HEK293 (cell line): ENCODE measurements at regions not wholly inside any gene's neighbourhood (a gene's known extent, or its start where the extent isn't known, plus 50 kb on each side); places are given as distances from the start of the nearest gene placed in this dataset.

Source experiments
- CTCF ChIA-PET: fragments of 350-600 bp; formaldehyde crosslinking; extraction: SDS; loops from one replicate; lab custom pipeline; 2021; ENCODE audit warnings: antibody characterized with exemption; lab: Yijun Ruan, JAX
- POLR2A ChIA-PET: fragments of 300-600 bp; formaldehyde crosslinking; extraction: SDS; loops from one replicate; lab custom pipeline; 2020; ENCODE audit warnings: antibody characterized with exemption, inconsistent platforms; lab: Yijun Ruan, JAX
- H3K27ac ChIP-seq: fragments of 200-500 bp; sonication (Bioruptor generic); 2 replicates; pipeline ENCODE4 v1.5.1; 2014; ENCODE audit warnings: low read depth, low read length, control low read depth, inconsistent platforms; ENCODE audit errors: extremely low read depth
- H3K36me3 ChIP-seq, 2 experiments: fragments of 200-500 bp in 1 of 2; sonication (Bioruptor generic) in 1 of 2; 1 replicate in 1 of 2; 2 replicates in 1 of 2; pipeline ENCODE4 v1.5.1; 2014 to 2017; ENCODE audit warnings: inconsistent platforms in 2 of 2, low read length in 2 of 2; ENCODE audit not compliant: control insufficient read depth in 2 of 2, insufficient read depth in 1 of 2
- H3K4me1 ChIP-seq: fragments of 200-500 bp; sonication (Bioruptor generic); 2 replicates; pipeline ENCODE4 v1.5.1; 2014; ENCODE audit warnings: mild to moderate bottlenecking, low read length, inconsistent platforms; ENCODE audit not compliant: control insufficient read depth, insufficient read depth
- H3K4me3 ChIP-seq: 2 replicates; pipeline ENCODE4 v1.5.1; 2011; ENCODE audit warnings: low read depth, mild to moderate bottlenecking, control low read depth, low read length, moderate library complexity
- H3K9me3 ChIP-seq: fragments of 200-500 bp; sonication (Bioruptor generic); 2 replicates; pipeline ENCODE4 v1.5.1; 2014; ENCODE audit warnings: low read depth, low read length, inconsistent platforms; ENCODE audit not compliant: control insufficient read depth, insufficient read depth
- EGR2 ChIP-seq: fragments of 450-650 bp; formaldehyde crosslinking; IDR thresholded peaks from 2 replicates; pipeline ENCODE4 v1.5.1; 2016; ENCODE audit warnings: low read depth, missing biosample characterization, missing genetic modification characterization
- GLI4 ChIP-seq: fragments of 450-650 bp; formaldehyde crosslinking; IDR thresholded peaks from 2 replicates; pipeline ENCODE4 v1.5.1; 2016; ENCODE audit warnings: missing biosample characterization, missing genetic modification characterization
- GLIS1 ChIP-seq: fragments of 450-650 bp; formaldehyde crosslinking; IDR thresholded peaks from 2 replicates; pipeline ENCODE4 v1.5.1; 2016; ENCODE audit warnings: missing biosample characterization, missing genetic modification characterization
- HOXD13 ChIP-seq: sonication (generic); formaldehyde crosslinking; IDR thresholded peaks from 2 replicates; pipeline ENCODE4 v1.8.0; 2022; ENCODE audit warnings: missing genetic modification reagents, borderline replicate concordance
- REST ChIP-seq: fragments of 450-650 bp; formaldehyde crosslinking; IDR thresholded peaks from 2 replicates; pipeline ENCODE4 v1.5.1; 2016; ENCODE audit warnings: missing biosample characterization, missing genetic modification characterization
- SCRT1 ChIP-seq: fragments of 450-650 bp; formaldehyde crosslinking; IDR thresholded peaks from 2 replicates; pipeline ENCODE4 v1.5.1; 2016; ENCODE audit warnings: missing biosample characterization, missing genetic modification characterization, borderline replicate concordance
- TRIM28 ChIP-seq: IDR thresholded peaks from 2 replicates; pipeline ENCODE4 v1.6.1; 2011; ENCODE audit warnings: low read length, control low read depth, borderline replicate concordance
- ZBTB21 ChIP-seq: fragments of 450-650 bp; formaldehyde crosslinking; IDR thresholded peaks from 2 replicates; pipeline ENCODE4 v1.5.1; 2017; ENCODE audit warnings: missing biosample characterization, missing genetic modification characterization
- ZBTB48 ChIP-seq: fragments of 450-650 bp; formaldehyde crosslinking; IDR thresholded peaks from 2 replicates; pipeline ENCODE4 v1.5.1; 2016; ENCODE audit warnings: missing biosample characterization, missing genetic modification characterization
- ZBTB7A ChIP-seq: fragments of 450-650 bp; formaldehyde crosslinking; IDR thresholded peaks from 2 replicates; pipeline ENCODE4 v1.5.1; 2016; ENCODE audit warnings: low read depth, missing biosample characterization, missing genetic modification characterization
- ZBTB8A ChIP-seq: fragments of 450-650 bp; formaldehyde crosslinking; IDR thresholded peaks from 2 replicates; pipeline ENCODE4 v1.5.1; 2016; ENCODE audit warnings: missing biosample characterization, missing genetic modification characterization
- ZFP41 ChIP-seq: fragments of 450-650 bp; formaldehyde crosslinking; IDR thresholded peaks from 2 replicates; pipeline ENCODE4 v1.5.1; 2016; ENCODE audit warnings: missing biosample characterization, missing genetic modification characterization, borderline replicate concordance
- ZNF24 ChIP-seq: fragments of 450-650 bp; formaldehyde crosslinking; IDR thresholded peaks from 2 replicates; pipeline ENCODE4 v1.5.1; 2016; ENCODE audit warnings: missing biosample characterization, missing genetic modification characterization
- ZNF274 ChIP-seq, 2 experiments: fragments of 200-500 bp in 1 of 2; fragments of 450-650 bp in 1 of 2; sonication (Bioruptor generic) in 1 of 2; formaldehyde crosslinking in 1 of 2; IDR thresholded peaks; 2 replicates each; pipeline versions ENCODE4 v1.5.1 to v1.6.1; 2014 to 2016; ENCODE audit warnings: borderline replicate concordance in 1 of 2, inconsistent platforms in 1 of 2, low read length in 1 of 2, missing biosample characterization in 1 of 2, missing genetic modification characterization in 1 of 2
- ZNF311 ChIP-seq: fragments of 450-650 bp; formaldehyde crosslinking; IDR thresholded peaks from 2 replicates; pipeline ENCODE4 v1.5.1; 2017; ENCODE audit warnings: missing biosample characterization, missing genetic modification characterization, borderline replicate concordance
- ZNF391 ChIP-seq: fragments of 450-650 bp; formaldehyde crosslinking; IDR thresholded peaks from 2 replicates; pipeline ENCODE4 v1.5.1; 2016; ENCODE audit warnings: low read depth, missing biosample characterization, missing genetic modification characterization, borderline replicate concordance
- ZNF610 ChIP-seq: fragments of 450-650 bp; formaldehyde crosslinking; IDR thresholded peaks from 2 replicates; pipeline ENCODE4 v1.5.1; 2016; ENCODE audit warnings: missing biosample characterization, missing genetic modification characterization, borderline replicate concordance
- ZSCAN18 ChIP-seq: fragments of 450-650 bp; formaldehyde crosslinking; IDR thresholded peaks from 2 replicates; pipeline ENCODE4 v1.5.1; 2016; ENCODE audit warnings: missing biosample characterization, missing genetic modification characterization
- TF ChIP-seq, protein P1 (sequence below): fragments of 450-650 bp; formaldehyde crosslinking; IDR thresholded peaks from 2 replicates; pipeline ENCODE4 v1.5.1; 2017; ENCODE audit warnings: missing biosample characterization, missing genetic modification characterization
- TF ChIP-seq, protein P2 (sequence below): fragments of 450-650 bp; formaldehyde crosslinking; conservative IDR thresholded peaks from 2 replicates; pipeline ENCODE4 v1.5.1; 2016; ENCODE audit warnings: low read depth, missing biosample characterization, missing genetic modification characterization

DNA sequence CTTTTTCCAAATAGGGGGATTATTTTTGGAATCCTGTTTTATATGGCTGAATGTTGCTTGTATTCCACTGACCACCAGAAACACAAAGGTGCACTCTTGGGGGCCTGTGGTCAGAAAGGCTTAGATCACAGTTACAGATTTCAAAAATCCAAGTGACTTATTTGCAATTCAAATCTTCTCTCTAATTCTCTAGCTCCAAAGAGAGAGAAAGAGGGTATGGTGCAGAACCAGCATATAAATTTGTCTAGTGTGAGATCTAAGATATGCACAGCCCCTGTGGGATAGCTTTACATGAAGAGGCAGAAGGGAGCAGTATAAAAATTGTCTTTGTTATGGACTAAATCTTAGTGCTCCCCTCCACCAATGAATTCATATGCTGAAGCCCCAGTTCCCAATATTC lies 1121.7 kb upstream of the CELF2 start (continued):
- TF ChIP-seq, protein P1, sequence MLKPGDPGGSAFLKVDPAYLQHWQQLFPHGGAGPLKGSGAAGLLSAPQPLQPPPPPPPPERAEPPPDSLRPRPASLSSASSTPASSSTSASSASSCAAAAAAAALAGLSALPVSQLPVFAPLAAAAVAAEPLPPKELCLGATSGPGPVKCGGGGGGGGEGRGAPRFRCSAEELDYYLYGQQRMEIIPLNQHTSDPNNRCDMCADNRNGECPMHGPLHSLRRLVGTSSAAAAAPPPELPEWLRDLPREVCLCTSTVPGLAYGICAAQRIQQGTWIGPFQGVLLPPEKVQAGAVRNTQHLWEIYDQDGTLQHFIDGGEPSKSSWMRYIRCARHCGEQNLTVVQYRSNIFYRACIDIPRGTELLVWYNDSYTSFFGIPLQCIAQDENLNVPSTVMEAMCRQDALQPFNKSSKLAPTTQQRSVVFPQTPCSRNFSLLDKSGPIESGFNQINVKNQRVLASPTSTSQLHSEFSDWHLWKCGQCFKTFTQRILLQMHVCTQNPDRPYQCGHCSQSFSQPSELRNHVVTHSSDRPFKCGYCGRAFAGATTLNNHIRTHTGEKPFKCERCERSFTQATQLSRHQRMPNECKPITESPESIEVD (tag by site-specific recombination) = no peak
- TF ChIP-seq ZBTB7A (tag by site-specific recombination) (no peak), ZNF24 (tag by site-specific recombination) (no peak)

DNA sequence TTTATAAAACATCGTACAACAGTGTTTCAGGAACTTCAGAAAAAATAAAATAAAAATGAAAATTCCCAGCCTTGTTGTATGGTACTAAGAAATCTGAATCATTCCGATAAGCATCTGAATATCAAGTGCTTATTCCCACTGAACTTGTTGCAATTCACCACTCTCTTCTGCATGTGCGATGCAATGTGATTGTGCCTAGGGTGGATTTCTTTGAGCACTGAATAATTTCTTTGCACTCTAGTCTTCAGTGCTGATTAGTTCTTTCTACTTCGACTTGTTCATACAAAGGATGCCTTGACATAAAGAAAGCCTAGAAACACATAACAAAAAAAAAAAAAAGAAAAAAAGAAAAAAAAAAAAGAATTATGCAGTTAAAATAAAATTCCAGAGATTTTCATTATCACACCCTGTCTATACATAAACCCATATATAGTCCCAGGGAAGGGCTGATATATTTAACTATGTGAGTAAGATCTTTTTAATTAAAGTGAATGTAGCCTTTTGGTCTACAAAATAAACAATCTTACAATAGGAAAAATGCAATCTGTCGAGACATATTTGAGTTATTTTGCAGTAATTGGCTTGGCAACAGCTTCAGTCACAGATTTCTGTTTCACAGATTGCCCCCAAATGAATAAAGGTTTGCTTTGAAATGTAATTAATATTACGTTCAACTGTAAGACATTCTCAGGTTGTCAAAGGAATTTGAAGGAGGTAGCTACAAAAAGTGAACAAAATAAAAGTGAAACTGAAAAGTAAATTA lies 1118.9 kb upstream of the CELF2 start:
- H3K36me3 ChIP-seq = no peaks in the 10 kb centered on the region
- CTCF ChIA-PET = no interaction called here
- H3K4me3 ChIP-seq = no peak overlapping the region
- H3K4me1 ChIP-seq = no peaks in the 10 kb centered on the region
- no peak overlapping the region for H3K27ac ChIP-seq
- H3K9me3 ChIP-seq = no peaks in the 10 kb centered on the region
- POLR2A ChIA-PET = no interaction called here
- no peak for TF ChIP-seq ZFP41
- no peak for TF ChIP-seq ZNF311 (tag by site-specific recombination)
- TF ChIP-seq ZNF274 (IDR thresholded peaks at IDR 0.05; ENCODE audit: low read length) = no peak
- no peak for TF ChIP-seq ZNF274 (tag by site-specific recombination; IDR thresholded peaks at IDR 0.05; ENCODE audit: borderline replicate concordance)
- no peak for TF ChIP-seq GLI4

DNA sequence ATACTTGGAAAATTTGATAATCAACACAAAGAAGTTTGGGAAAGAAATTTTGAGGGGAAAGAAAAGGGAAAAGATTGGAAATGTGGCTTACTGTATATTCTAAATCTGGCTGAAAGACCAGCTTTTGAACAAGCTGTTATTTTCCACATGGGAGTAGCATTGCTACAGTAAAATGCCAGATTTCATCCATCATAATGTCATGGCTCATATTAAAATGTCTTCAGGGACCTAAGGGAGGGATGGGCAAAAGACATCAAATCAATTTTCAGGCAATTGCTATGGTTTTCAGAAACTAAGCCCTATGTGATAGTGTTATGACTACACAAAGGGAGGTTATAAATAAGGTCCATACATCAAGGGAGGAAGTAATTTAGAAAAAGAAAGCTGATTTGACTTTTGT lies 1116.9 kb upstream of the CELF2 start:
- Histone ChIP-seq H3K9me3 (no peaks in the 10 kb centered on the region), H3K36me3 (no peaks in the 10 kb centered on the region), H3K27ac (no peak overlapping the region), H3K4me1 (no peaks in the 10 kb centered on the region), H3K4me3 (no peak overlapping the region)
- CTCF ChIA-PET = no interaction called here
- POLR2A ChIA-PET = no interaction called here
- TF ChIP-seq ZNF610 (tag by site-specific recombination) (no peak), ZNF391 (tag by site-specific recombination) (no peak), HOXD13 (CRISPR knock-in tag) (no peak), TRIM28 (no peak), ZBTB21 (no peak), SCRT1 (tag by site-specific recombination) (no peak), ZSCAN18 (no peak), ZNF274 (IDR thresholded peaks at IDR 0.05; ENCODE audit: low read length) (no peak), ZNF274 (tag by site-specific recombination; IDR thresholded peaks at IDR 0.05; ENCODE audit: borderline replicate concordance) (no peak), ZBTB8A (tag by site-specific recombination) (no peak), GLIS1 (tag by site-specific recombination) (no peak), REST (tag by site-specific recombination) (no peak), EGR2 (tag by site-specific recombination) (no peak), ZBTB48 (tag by site-specific recombination) (no peak)
- TF ChIP-seq, protein P2, sequence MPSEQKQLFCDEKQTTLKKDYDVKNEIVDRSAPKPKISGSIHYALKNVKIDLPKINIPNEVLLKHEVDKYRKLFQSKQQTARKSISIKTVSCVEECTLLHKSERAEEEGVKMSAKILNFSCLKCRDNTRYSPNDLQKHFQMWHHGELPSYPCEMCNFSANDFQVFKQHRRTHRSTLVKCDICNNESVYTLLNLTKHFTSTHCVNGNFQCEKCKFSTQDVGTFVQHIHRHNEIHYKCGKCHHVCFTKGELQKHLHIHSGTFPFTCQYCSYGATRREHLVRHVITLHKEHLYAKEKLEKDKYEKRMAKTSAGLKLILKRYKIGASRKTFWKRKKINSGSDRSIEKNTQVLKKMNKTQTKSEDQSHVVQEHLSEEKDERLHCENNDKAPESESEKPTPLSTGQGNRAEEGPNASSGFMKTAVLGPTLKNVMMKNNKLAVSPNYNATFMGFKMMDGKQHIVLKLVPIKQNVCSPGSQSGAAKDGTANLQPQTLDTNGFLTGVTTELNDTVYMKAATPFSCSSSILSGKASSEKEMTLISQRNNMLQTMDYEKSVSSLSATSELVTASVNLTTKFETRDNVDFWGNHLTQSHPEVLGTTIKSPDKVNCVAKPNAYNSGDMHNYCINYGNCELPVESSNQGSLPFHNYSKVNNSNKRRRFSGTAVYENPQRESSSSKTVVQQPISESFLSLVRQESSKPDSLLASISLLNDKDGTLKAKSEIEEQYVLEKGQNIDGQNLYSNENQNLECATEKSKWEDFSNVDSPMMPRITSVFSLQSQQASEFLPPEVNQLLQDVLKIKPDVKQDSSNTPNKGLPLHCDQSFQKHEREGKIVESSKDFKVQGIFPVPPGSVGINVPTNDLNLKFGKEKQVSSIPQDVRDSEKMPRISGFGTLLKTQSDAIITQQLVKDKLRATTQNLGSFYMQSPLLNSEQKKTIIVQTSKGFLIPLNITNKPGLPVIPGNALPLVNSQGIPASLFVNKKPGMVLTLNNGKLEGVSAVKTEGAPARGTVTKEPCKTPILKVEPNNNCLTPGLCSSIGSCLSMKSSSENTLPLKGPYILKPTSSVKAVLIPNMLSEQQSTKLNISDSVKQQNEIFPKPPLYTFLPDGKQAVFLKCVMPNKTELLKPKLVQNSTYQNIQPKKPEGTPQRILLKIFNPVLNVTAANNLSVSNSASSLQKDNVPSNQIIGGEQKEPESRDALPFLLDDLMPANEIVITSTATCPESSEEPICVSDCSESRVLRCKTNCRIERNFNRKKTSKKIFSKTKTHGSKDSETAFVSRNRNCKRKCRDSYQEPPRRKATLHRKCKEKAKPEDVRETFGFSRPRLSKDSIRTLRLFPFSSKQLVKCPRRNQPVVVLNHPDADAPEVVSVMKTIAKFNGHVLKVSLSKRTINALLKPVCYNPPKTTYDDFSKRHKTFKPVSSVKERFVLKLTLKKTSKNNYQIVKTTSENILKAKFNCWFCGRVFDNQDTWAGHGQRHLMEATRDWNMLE (tag by site-specific recombination) = no peak
